MV-4-11 (cell line): ENCODE measurements at regions not wholly inside any gene's neighbourhood (a gene's known extent, or its start where the extent isn't known, plus 50 kb on each side); places are given as distances from the start of the nearest gene placed in this dataset.

ENCODE experiments used
- DNase-seq: peaks from one replicate; lab custom pipeline; 2025; lab: John Stamatoyannopoulos, UW

- peak; percentile 66 for DNase-seq
Measured at GRCh38 chr22:48138855-48139254, 1376.4 kb downstream of the TBC1D22A start.

GRCh38 chr22:48138427-48138826 is 1376.0 kb downstream of the TBC1D22A start:
- no peak for DNase-seq

- no peak for DNase-seq
Measured at GRCh38 chr22:48137640-48138039, 1375.2 kb downstream of the TBC1D22A start.

GRCh38 chr22:48135592-48135991 is 1373.1 kb downstream of the TBC1D22A start:
- DNase-seq = no peak

- DNase-seq = peak; percentile 64
Measured at GRCh38 chr22:48125416-48125815, 1363.0 kb downstream of the TBC1D22A start.

GRCh38 chr22:48121984-48122383 is 1359.5 kb downstream of the TBC1D22A start:
- DNase-seq = no peak

- DNase-seq = peak; percentile 52
Measured at GRCh38 chr22:48118654-48119053, 1356.2 kb downstream of the TBC1D22A start.

GRCh38 chr22:48116871-48117270 is 1354.4 kb downstream of the TBC1D22A start:
- DNase-seq = no peak

GRCh38 chr22:48112687-48113521 is 1350.5 kb downstream of the TBC1D22A start:
- peak; percentile 16 for DNase-seq

- no peak for DNase-seq
Measured at GRCh38 chr22:48106715-48107259, 1344.3 kb downstream of the TBC1D22A start.

- no peak for DNase-seq
Measured at GRCh38 chr22:48106215-48106614, 1343.8 kb downstream of the TBC1D22A start.

- no peak for DNase-seq
Measured at GRCh38 chr22:48105259-48105658, 1342.8 kb downstream of the TBC1D22A start.

- DNase-seq = no peak
Measured at GRCh38 chr22:48104766-48105165, 1342.3 kb downstream of the TBC1D22A start.

- DNase-seq = no peak
Measured at GRCh38 chr22:48104102-48104738, 1341.8 kb downstream of the TBC1D22A start.

- DNase-seq = no peak
Measured at GRCh38 chr22:48103126-48103875, 1340.9 kb downstream of the TBC1D22A start.

GRCh38 chr22:48102581-48102980 is 1340.1 kb downstream of the TBC1D22A start:
- DNase-seq = no peak

- no peak for DNase-seq
Measured at GRCh38 chr22:48101704-48102103, 1339.3 kb downstream of the TBC1D22A start.

- DNase-seq = no peak
Measured at GRCh38 chr22:48100685-48101417, 1338.4 kb downstream of the TBC1D22A start.

- DNase-seq = no peak
Measured at GRCh38 chr22:48099671-48100070, 1337.2 kb downstream of the TBC1D22A start.

- no peak for DNase-seq
Measured at GRCh38 chr22:48099251-48099650, 1336.8 kb downstream of the TBC1D22A start.

GRCh38 chr22:48098921-48099245 is 1336.4 kb downstream of the TBC1D22A start:
- no peak for DNase-seq
